T47D (cell line): ENCODE measurements at regions not wholly inside any gene's neighbourhood (a gene's known extent, or its start where the extent isn't known, plus 50 kb on each side); places are given as distances from the start of the nearest gene placed in this dataset.

Source experiments
- DNase-seq, 2 experiments: peaks; one replicate each; pipeline versions ENCODE4 v3.0.0 to v3.0.0-alpha.2; 2011 to 2012; ENCODE audit warnings: low read depth in 1 of 2, low spot score in 1 of 2
- JUND ChIP-seq: IDR thresholded peaks from 2 replicates; pipeline ENCODE4 v1.6.1; 2012; ENCODE audit warnings: low read depth
- in situ Hi-C: cut with HindIII; loops from 2 replicates; pipeline ENCODE4 v1.10.0; 2016; ENCODE audit warnings: low sequenced_read_pairs, low pct_unique_long_range_greater_than_20kb

DNA sequence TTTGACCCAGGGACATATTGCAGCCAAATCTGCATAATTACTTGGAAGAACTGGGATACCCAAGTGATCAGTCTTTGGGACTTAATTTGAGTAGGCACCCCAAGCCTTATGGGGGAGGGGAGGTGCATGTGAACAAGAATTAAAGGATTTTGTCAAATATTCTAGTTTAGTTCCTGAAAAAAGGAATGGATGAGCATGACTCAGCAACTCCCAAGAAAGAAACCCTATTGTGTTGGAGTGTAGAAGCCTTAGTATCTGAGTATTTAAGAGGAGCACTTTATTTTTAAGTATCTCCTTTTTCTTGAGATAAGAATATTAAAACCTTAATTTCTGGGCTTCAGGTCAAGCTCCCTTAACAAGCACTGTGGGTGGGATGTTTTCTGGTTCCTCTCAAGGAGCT, 222.4 kb downstream of the CD47 start:
- no peak for DNase-seq
- in situ Hi-C loops: no loop called here
- no peak for TF ChIP-seq JUND

DNA sequence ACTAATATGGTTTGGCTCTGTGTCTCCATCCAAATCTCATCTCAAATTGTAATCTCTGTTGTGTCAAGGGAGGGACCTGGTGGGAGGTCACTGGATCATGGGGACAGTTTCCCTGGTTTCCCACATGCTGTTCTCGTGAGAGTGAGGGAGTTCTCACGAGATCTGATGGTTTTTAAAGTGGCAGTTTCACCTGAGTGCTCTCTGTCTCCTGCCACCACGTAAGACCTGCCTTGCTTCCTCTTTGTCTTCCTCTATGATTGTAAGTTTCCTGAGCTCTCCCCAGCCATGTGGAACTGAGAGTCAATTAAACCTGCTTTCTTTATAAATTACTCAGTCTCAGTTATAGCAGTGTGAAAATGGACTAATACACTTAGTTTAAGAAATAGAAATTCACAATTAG, 228.9 kb downstream of the CD47 start:
- no peak for TF ChIP-seq JUND
- in situ Hi-C loops: no loop called here
- no peak for DNase-seq

DNA sequence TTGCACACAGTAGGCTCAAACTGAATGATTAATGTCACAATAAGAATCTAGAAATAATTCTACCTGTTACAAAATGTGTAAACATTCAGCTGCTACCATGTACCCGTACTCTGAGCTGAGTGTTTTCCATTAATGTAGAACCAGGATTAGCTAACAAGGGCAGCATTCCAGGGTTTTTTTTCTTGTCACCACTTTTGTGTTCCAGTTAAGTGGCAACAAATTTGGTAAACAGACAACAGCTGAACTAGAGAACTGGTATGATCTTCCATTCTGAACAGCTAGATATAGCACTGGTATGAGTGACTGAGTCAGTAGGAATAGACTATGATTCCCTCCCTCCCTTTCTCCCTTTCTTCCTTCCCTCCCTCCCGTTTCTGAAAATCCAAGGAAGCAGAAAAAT, 229.4 kb downstream of the CD47 start:
- in situ Hi-C loops: no loop called here
- DNase-seq: no peak
- no peak for TF ChIP-seq JUND
